NCI-H510A treated with DMSO at 0.1 percent for 48 hours (cell line): ENCODE measurements at regions not wholly inside any gene's neighbourhood (a gene's known extent, or its start where the extent isn't known, plus 50 kb on each side); places are given as distances from the start of the nearest gene placed in this dataset.

ENCODE experiments used
- DNase-seq: peaks from one replicate; lab custom pipeline; 2025; lab: John Stamatoyannopoulos, UW

- DNase-seq = no peak
Observed at GRCh38 chr3:26522919-26523318, 99.7 kb upstream of the LRRC3B start.

- no peak for DNase-seq
Observed at GRCh38 chr3:26525013-26525412, 97.6 kb upstream of the LRRC3B start.

GRCh38 chr3:26535151-26535550 is 87.4 kb upstream of the LRRC3B start:
- no peak for DNase-seq

DNA sequence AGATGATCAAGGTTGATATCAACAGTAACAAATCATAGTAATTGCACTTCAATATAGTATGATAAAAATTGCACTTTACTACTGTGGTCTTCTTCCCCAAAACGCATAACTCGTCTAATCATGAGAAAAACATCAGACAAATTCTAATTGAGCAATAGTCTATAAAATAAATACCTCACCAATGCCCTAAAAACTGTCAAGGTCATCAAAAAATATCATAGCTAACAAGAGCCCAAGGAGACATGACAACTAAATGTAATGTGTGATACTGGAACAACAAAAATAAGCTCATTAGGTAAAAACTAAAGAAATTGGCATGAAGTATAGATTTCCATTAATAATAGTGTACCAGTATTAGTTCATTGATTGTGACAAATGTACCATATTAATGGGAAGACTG is 85.6 kb upstream of the LRRC3B start:
- DNase-seq = no peak

DNA sequence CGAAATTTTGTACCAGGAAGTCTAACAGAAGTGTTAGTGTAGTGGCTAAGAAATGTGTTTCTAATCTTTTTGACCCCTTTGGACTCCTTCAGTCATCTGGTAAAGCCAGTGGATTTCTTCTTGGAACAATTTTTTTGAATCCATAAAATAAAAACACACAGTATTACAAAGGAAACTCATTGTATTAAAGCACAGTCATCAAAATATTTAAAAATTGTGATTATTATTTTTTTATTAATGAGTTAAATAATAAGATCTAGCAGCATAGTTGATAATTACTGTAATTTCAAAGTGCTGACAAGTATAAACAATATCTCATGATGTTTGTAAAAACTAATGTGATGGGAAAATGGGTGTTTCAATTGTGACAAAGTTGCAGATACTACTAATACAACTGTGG is 72.2 kb upstream of the LRRC3B start:
- DNase-seq = no peak

DNA sequence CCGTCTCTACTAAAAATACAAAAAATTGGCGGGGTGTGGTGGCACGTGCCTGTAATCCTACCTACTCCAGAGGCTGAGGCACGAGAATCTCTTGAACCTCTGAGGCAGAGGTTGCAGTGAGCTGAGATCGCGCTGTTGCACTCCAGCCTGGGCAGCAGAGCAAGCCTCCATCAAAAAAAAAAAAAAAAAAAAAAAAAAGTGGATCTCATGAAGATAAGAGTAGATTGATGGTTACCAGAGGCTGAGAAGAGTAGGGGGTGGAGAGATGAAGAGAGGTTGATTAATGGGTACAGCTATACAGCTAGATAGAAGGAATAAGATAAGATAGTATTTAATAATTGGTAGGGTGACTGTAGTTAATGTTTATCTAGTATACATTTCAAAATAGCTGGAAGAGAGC is 65.9 kb upstream of the LRRC3B start:
- no peak for DNase-seq

DNA sequence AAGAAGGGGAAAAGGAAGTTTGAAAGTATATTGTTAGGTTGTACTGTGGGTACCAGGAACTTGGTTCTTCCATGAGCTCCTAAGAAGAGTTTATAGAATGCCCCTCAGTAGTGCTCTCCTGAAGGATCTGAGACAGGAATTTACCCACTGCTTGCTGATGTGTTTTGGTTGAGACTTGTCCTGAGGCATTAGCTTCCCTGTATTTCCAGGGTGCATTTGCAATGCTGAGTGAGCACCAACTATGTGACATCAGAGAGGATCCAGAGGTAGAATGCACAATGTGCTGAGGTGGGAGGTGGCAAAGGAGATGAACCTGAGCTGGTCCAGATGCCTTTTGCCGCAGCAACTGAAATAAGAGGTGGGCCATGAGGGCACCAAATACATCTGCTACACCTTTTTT is 64.3 kb upstream of the LRRC3B start:
- DNase-seq = no peak

DNA sequence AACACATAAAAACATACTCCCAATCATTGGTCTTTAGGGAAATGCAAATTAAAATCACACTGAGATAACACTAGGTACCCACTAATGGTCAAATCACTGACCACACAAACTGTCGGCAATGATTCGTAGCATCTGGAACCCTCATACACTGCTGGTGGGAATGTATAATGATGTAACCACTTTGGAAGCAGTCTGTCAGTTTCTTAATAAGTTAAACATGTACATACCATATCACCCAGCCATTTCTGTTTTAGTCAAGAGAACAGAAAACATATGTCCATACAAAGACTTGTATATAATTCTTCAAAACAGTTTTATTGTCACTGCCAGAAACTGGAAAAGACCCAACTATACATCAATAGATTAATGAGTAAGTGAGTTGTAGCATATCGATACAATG is 63.3 kb upstream of the LRRC3B start:
- DNase-seq = no peak

GRCh38 chr3:26560081-26560480 is 62.5 kb upstream of the LRRC3B start:
- no peak for DNase-seq

DNA sequence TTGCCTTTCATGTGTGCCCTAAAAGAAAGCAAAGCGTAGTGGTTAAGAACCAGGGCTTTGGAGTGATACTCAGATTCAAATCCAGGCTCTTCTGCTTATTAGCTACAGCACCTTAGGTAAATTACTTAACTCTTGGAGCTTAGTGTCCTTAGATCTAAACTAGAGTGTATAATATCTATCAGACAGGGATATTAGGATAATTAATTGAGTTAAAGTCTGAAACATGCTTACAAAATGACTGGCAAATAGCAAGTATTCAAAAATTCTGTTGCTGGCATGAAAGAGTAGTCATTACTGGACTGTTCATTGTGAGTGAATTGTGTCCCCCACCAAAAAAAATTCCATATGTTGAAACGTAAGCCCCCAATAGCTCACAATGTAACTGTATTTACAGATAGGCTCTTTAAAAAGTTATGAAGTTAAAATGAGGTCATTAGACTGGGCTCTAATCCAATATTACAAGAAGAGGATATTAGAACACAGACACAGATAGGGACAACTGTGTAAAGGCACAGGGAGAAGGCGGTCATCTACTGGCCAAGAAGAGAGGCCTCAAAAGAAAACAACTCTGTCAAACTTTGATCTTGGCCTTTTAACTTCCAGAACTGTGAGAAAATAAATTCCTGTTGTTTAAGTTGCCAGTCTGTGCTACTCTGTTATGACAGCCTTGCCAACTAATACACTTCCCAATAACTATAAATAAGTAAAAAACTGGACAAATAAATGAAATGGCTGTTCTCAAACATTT is 60.4 kb upstream of the LRRC3B start:
- no peak for DNase-seq
